Activated T-helper 2 cell treated with anti-CD3 and anti-CD28 coated beads, Interferon-gamma antibody, Interleukin-2, Interleukin-4, amounts not matched to agents 10 μg/mL and 5 μg/mL and 100 μg/mL, durations not matched to agents 14 hours and 24 hours and 36 hours (primary cell): ENCODE measurements at regions not wholly inside any gene's neighbourhood (a gene's known extent, or its start where the extent isn't known, plus 50 kb on each side); places are given as distances from the start of the nearest gene placed in this dataset.
"Not testable (repeated sequence)": the region's sequence is repeated elsewhere in the genome, so short reads cannot be mapped to it uniquely, and the experiment has no call there.

Experiments
- DNase-seq: peaks from one replicate; pipeline ENCODE4 v3.0.0; 2021; ENCODE audit warnings: low spot score
- H3K27ac Mint-ChIP-seq: one replicate; pipeline ENCODE4 v1.8.0; 2021; ENCODE audit warnings: mixed read lengths
- H3K27me3 Mint-ChIP-seq: one replicate; pipeline ENCODE4 v1.8.0; 2021; ENCODE audit warnings: low read depth, mixed read lengths
- H3K36me3 Mint-ChIP-seq: one replicate; pipeline ENCODE4 v1.8.0; 2021; ENCODE audit warnings: low read depth, mixed read lengths
- H3K4me1 Mint-ChIP-seq: one replicate; pipeline ENCODE4 v1.8.0; 2021; ENCODE audit warnings: low read depth, mixed read lengths
- H3K4me3 Mint-ChIP-seq: one replicate; pipeline ENCODE4 v1.8.0; 2021; ENCODE audit warnings: low read depth, mild to moderate bottlenecking, moderate library complexity, mixed read lengths
- H3K9me3 Mint-ChIP-seq: one replicate; pipeline ENCODE4 v1.8.0; 2021; ENCODE audit warnings: mixed read lengths
- intact Hi-C: fragments of 100-400 bp; cut with micrococcal nuclease; formaldehyde crosslinking; loops from one replicate; pipeline ENCODE4 v1.15.1; 2023

DNA sequence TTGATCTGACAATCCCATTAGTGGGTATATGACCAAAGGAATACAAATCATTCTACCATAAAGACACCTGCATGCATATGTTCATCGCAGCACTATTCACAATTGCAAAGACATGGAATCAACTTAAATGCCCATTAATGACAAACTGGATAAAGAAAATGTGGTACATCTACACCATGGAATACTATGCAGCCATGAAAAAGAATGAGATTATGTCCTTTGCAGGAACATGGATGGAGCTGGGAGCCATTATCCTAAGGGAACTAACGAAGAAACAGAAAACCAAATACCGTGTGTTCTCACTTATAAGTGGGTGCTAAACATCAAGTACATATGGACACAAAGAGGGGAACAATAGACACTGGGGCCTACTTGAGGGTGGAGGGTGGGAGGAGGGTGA, 74.1 kb upstream of the PTHLH start:
- H3K9me3 Mint-ChIP-seq, intact Hi-C loops, H3K4me1 Mint-ChIP-seq, H3K4me3 Mint-ChIP-seq, H3K27ac Mint-ChIP-seq, H3K27me3 Mint-ChIP-seq, H3K36me3 Mint-ChIP-seq, DNase-seq: not testable (repeated sequence)

DNA sequence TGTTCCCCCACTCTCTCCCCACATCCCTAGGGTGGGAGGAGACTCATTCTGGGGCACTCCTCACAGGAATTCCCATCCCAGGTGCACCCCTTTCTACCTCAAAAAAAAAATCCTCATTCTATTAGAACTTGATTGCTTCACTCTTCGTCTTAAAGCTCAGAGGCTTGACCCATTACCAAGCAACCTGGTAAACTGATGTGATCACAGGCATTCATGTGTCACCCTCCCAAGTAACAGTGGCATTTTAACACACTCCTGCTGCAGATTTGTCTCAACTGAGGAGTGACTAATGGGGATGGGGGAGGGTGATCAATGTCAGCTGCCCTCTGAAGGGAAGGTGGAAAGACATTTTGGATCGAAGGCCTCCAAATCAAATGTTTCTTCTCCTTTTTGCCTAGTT, 78.1 kb upstream of the PTHLH start:
- no peak overlapping the region for H3K4me3 Mint-ChIP-seq
- no peaks in the 10 kb centered on the region for H3K36me3 Mint-ChIP-seq
- H3K4me1 Mint-ChIP-seq = no peaks in the 10 kb centered on the region
- no peak for DNase-seq
- no peaks in the 10 kb centered on the region for H3K27me3 Mint-ChIP-seq
- H3K27ac Mint-ChIP-seq = no peak overlapping the region
- intact Hi-C loops = no loop called here
- H3K9me3 Mint-ChIP-seq = peaks cover 9% of the 10 kb centered on the region

DNA sequence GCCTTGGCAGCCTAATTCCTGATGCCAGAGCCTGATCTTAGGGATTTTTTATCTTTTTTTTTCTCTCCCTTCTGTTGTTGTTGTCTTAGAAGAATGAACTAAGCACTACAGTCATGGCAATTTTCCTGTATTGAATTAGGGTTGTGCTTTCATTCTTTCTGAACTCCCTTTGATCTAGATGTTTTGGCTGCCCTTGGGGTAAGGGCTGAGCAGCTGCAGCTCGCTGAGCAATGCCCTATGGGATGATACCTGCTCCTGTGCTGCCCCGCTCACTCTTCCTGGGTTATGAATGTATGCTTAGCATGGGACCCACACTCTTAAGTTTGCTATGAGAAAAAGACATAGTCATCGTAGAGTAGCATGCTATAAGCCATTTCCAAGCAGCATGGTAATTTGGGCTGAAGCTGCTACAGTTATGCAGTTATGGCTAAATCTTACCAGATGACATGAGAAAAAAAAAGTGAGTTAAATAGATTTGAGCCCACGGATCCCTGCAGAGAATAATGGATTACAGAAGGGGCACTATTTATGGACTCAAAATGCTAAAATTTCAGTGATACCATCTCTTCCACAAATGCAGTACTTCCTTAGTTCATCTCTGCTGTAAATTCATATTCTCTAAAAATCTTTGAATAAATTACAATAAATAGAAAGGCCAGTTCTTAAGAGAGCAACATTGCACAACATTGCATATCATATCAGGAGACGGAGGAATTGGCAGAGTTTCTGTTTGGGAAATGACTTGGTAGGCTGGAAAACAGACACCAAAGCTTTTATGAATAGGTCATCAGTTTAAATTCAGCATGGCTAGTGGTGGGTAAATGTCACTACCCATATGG, 79.2 kb upstream of the PTHLH start:
- Mint-ChIP-seq H3K36me3 (no peaks in the 10 kb centered on the region), H3K4me3 (no peak overlapping the region), H3K27ac (no peak overlapping the region), H3K4me1 (no peaks in the 10 kb centered on the region), H3K27me3 (no peaks in the 10 kb centered on the region), H3K9me3 (peaks cover 2% of the 10 kb centered on the region)
- intact Hi-C loops = no loop called here
- no peak for DNase-seq

DNA sequence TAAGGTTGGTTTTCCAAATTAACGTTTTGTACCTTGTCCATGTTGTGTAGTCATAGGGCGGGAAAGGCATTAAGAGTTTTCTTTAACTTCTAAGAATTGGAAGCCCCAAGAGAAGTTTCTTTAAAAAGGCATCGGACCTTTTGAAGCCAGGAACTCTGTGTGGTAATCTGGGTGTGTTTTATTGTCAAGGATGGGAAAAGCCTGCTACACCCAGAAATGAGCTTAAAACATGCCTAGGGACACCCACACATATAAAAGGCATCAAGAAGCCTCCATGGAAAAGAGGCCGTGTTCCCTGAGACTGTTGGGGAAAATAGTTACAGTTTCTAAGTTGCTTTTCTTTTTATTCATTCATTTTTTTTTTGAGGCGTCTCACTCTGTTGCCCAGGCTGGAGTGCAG, 81.0 kb upstream of the PTHLH start:
- Mint-ChIP-seq H3K27me3 (peaks cover 3% of the 10 kb centered on the region), H3K36me3 (no peaks in the 10 kb centered on the region), H3K4me1 (no peaks in the 10 kb centered on the region), H3K9me3 (no peaks in the 10 kb centered on the region), H3K27ac (no peak overlapping the region), H3K4me3 (no peak overlapping the region)
- no peak for DNase-seq
- intact Hi-C loops = no loop called here

DNA sequence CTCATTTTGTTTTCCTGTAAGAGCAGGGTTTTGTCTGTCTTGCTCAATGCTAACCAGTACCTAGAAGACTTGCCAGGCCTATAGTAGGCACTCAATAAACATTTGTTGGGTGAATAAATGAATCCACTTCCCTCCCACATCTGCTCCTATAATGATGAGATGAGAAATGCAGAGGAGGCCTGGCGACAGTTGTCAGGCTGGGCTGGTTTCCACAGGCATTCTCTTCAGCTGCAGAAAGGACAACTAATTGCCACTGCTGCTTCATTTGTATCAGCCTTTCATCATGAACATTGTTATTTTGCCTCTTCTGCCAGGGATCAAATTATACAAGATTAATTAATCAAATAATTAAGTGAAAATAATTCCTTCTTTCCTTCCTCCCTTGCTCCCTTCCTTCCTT, 82.0 kb upstream of the PTHLH start:
- intact Hi-C loops = no loop called here

DNA sequence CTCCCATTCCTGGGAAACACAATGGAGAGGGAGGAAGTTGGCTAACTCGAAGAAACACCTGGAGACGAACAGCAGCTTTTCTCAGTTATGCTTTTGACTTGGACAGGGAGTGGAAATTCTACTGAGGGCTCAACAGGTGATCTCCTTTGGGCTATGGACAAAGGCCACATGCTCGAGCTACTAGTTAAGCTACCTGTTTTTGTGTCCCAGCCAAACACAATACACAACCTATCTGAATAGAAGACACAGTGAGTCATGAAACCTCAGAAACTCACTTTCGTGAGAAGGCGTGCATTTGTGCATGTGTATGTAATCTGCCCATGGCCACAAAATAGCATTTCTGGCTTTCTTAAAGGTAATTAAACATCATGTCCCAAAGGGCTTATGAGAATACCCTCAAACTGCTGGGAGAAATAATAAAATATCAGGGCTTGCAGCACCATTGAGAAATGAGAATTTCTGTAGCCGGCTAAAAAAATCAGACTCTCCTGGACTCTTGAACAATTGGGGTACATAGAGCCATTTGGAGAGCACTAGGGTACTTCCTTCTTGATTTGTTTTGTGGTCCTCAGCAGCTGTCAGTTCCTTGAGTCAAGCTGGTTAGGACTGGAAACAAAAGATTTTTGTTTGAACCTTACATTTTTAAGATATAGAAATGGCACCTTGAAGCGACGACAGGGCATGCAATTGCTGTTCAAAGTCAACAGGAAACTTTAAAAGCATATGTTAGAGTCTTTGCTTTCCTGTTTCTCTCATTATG, 85.5 kb upstream of the PTHLH start:
- intact Hi-C loops = no loop called here
- Mint-ChIP-seq H3K4me1 (no peaks in the 10 kb centered on the region), H3K27ac (no peak overlapping the region), H3K9me3 (no peaks in the 10 kb centered on the region), H3K36me3 (no peaks in the 10 kb centered on the region), H3K4me3 (no peak overlapping the region), H3K27me3 (peaks cover 9% of the 10 kb centered on the region)
- DNase-seq = no peak

More for the DNA sequence above, 82.0 kb upstream of the PTHLH start:
- Mint-ChIP-seq H3K36me3 (no peaks in the 10 kb centered on the region), H3K4me3 (no peak overlapping the region), H3K4me1 (no peaks in the 10 kb centered on the region), H3K9me3 (no peaks in the 10 kb centered on the region), H3K27ac (no peak overlapping the region), H3K27me3 (peaks cover 3% of the 10 kb centered on the region)
- no peak for DNase-seq

DNA sequence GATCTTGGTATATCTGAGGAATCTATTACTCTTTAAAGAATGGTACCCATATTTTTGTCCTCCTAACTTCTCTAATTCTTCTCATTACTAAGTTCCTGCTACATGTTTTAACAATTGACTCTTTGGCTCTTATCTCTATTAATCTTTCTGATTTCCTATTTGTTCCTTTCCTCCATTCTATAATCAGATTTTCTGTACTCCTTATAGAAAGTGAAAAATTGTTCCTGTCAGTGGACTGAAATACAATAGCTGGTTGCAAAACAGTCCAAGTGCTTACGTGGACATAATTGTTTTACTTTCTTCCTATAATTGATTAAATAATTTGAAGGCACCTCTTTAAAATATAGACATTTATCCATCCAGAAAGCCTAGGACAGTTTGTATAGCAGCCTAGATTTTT, 86.7 kb upstream of the PTHLH start:
- Mint-ChIP-seq H3K4me3 (no peak overlapping the region), H3K27me3 (peaks cover 9% of the 10 kb centered on the region)

DNA sequence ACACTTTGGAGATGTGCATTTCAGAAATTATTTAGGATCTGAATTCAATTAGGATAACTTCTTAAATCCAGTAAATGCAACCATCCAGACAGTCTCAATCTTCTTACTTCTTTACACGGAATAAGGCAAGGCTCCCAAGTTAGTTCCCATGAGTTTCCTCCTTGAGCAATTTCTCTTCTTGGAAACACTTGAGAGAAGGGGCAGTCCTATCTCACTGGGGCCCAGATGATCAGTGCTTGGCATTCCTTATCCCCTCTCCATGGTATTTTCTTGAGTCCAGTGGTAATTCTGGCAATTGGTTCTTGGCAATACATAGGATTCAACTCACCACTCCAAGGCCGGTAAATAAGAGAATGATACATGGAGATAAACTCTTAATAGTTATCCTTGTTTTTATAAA, 87.1 kb upstream of the PTHLH start:
- intact Hi-C loops = no loop called here
- Mint-ChIP-seq H3K9me3 (no peaks in the 10 kb centered on the region), H3K27ac (no peak overlapping the region), H3K4me1 (no peaks in the 10 kb centered on the region), H3K36me3 (no peaks in the 10 kb centered on the region), H3K4me3 (no peak overlapping the region), H3K27me3 (peaks cover 9% of the 10 kb centered on the region)
- DNase-seq = no peak

More for the DNA sequence above, 86.7 kb upstream of the PTHLH start:
- Mint-ChIP-seq H3K27ac (no peak overlapping the region), H3K36me3 (no peaks in the 10 kb centered on the region), H3K9me3 (no peaks in the 10 kb centered on the region), H3K4me1 (no peaks in the 10 kb centered on the region)
- intact Hi-C loops = no loop called here
- DNase-seq = no peak

DNA sequence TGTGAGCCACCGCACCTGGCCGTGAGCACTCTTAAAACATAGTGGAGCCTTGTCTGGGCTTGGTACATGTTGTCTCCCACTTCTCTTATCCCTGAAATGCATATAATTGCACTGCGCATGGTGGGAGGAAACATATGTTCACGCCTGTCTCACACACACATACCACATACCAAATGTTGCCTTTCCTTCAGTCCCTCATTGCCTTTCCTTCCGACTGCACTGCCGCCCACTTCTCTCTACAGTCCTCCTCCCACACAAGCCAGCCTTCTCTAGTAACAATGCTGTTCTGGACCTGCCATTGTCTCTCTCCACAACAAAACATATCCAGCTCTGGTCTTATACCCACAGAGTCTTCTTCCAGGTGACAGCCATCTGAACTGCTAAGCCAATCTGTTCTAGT, 88.3 kb upstream of the PTHLH start:
- H3K4me1 Mint-ChIP-seq = peaks cover 6% of the 10 kb centered on the region
- no peak overlapping the region for H3K4me3 Mint-ChIP-seq
- no peak overlapping the region for H3K27ac Mint-ChIP-seq
- H3K27me3 Mint-ChIP-seq = peaks cover 9% of the 10 kb centered on the region
- no peaks in the 10 kb centered on the region for H3K36me3 Mint-ChIP-seq
- no peak for DNase-seq
- H3K9me3 Mint-ChIP-seq = no peaks in the 10 kb centered on the region
- intact Hi-C loops = no loop called here

DNA sequence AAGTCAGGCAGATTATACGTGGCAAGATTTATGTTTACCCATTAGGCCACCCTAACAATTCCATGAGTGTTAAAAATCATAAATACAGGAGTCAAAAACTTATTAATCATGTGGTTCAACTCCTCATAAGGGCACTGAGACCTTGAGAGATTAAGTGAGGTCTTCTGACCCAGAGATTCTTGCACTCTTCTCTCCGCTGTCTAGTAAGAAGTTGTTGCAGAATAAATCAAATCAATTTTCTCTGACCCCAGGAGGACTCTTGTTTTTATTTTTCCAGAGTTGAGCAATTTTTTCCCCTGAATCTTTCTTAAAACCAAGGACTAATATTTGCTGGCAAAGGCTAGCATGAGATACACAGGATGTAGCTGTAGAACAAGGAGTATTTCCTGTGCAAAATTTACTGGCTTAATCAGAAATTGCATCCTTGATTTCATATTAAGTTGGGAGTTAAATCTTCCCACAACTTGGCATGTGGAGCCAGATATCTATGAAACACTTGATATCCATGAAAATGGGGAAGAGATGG, 90.9 kb upstream of the PTHLH start:
- H3K4me3 Mint-ChIP-seq = no peak overlapping the region
- H3K9me3 Mint-ChIP-seq = no peaks in the 10 kb centered on the region
- H3K27me3 Mint-ChIP-seq = peaks cover 6% of the 10 kb centered on the region
- intact Hi-C loops = no loop called here
- no peak for DNase-seq
- peaks cover 13% of the 10 kb centered on the region for H3K4me1 Mint-ChIP-seq
- no peak overlapping the region for H3K27ac Mint-ChIP-seq
- no peaks in the 10 kb centered on the region for H3K36me3 Mint-ChIP-seq

DNA sequence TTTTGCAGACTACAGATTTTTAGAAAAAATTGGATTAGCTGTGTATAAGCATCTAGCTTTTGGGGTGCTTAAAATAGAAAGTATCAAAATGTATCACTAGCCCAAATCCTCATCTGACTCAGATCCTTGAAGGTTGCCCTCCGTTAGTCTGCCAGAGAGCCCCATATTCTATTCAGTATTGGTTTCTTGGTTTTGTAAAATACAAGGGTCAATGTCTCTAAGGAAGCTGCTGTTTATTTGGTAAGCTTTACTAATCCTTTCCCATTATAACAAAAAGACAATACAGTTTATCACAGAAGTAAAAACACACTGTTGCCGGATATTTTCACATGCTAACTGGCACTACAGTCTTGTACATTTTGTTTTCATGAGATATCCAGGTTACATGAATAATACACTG, 92.8 kb upstream of the PTHLH start:
- intact Hi-C loops = loop anchor here (5.0 kb wide), 1 partner anchor 187 kb away; no protein-coding TSS in a partner anchor
- H3K9me3 Mint-ChIP-seq = no peaks in the 10 kb centered on the region
- peaks cover 6% of the 10 kb centered on the region for H3K27me3 Mint-ChIP-seq
- H3K36me3 Mint-ChIP-seq = no peaks in the 10 kb centered on the region
- H3K4me1 Mint-ChIP-seq = peaks cover 13% of the 10 kb centered on the region
- no peak overlapping the region for H3K4me3 Mint-ChIP-seq
- no peak for DNase-seq
- H3K27ac Mint-ChIP-seq = peak overlapping the region; percentile 38

DNA sequence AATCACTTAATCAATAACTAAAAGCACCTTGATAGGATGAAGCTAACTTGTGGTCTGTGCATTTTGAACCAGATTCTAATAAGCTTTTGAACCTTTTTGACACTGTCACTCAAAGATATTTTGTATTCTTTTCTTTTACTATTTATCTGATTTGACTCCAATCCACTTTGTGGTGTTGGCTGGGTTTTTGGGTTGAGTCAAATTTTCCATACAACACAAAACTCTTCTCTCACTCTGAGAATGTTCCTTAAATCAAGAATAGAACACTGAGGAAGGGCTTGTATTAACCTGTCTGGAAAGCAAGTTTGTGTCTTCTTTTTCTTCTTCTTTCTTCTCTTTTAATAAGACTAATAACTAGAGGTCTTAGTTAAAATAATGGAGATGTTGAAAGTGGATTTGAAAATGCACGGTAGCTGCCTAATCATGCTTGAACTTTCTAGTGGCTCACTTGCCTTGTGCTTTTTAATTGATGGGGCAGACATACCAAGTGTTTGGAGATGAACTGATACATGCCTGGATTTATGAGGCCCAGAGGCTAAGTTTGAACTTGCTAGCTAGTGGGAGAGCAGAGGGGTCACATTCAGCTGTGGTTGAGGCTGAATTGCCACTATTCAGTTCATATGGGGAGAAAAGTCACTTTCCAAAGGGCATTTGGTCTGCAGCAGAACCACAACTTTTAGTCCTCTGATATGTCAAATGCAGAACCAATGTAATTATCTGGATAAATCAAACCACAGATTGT, 93.5 kb upstream of the PTHLH start:
- H3K4me3 Mint-ChIP-seq = no peak overlapping the region
- intact Hi-C loops = loop anchor here (5.0 kb wide), 1 partner anchor 186 kb away; no protein-coding TSS in a partner anchor
- no peaks in the 10 kb centered on the region for H3K9me3 Mint-ChIP-seq

More for the DNA sequence above, 93.5 kb upstream of the PTHLH start:
- Mint-ChIP-seq H3K27ac (peak overlapping the region; percentile 12), H3K27me3 (peaks cover 4% of the 10 kb centered on the region), H3K4me1 (peaks cover 13% of the 10 kb centered on the region), H3K36me3 (no peaks in the 10 kb centered on the region)
- no peak for DNase-seq
